Activated naive CD8-positive, alpha-beta T cell (primary cell): ENCODE measurements at regions not wholly inside any gene's neighbourhood (a gene's known extent, or its start where the extent isn't known, plus 50 kb on each side); places are given as distances from the start of the nearest gene placed in this dataset.
"Not testable (repeated sequence)": the region's sequence is repeated elsewhere in the genome, so short reads cannot be mapped to it uniquely, and the experiment has no call there.

Experiments
- H3K27ac Mint-ChIP-seq: one replicate; pipeline ENCODE4 v1.8.0; 2021; ENCODE audit warnings: mixed read lengths
- H3K27me3 Mint-ChIP-seq: one replicate; pipeline ENCODE4 v1.8.0; 2021; ENCODE audit warnings: mixed read lengths
- H3K36me3 Mint-ChIP-seq: one replicate; pipeline ENCODE4 v1.8.0; 2021; ENCODE audit warnings: mixed read lengths
- H3K4me1 Mint-ChIP-seq: one replicate; pipeline ENCODE4 v1.8.0; 2021; ENCODE audit warnings: low read depth, mixed read lengths
- H3K4me3 Mint-ChIP-seq: one replicate; pipeline ENCODE4 v1.8.0; 2021; ENCODE audit warnings: mild to moderate bottlenecking, mixed read lengths
- H3K9me3 Mint-ChIP-seq: one replicate; pipeline ENCODE4 v1.8.0; 2021; ENCODE audit warnings: low read depth, mixed read lengths

- Mint-ChIP-seq H3K4me1 (peaks cover 9% of the 10 kb centered on the region), H3K36me3 (peaks cover 4% of the 10 kb centered on the region), H3K9me3 (peaks cover 5% of the 10 kb centered on the region), H3K27ac (no peak overlapping the region), H3K27me3 (no peaks in the 10 kb centered on the region), H3K4me3 (no peak overlapping the region)
Measured at GRCh38 chr17:14604591-14605266, 303.8 kb downstream of the HS3ST3B1 start.

GRCh38 chr17:14596224-14596623 is 295.3 kb downstream of the HS3ST3B1 start:
- Mint-ChIP-seq H3K9me3 (no peaks in the 10 kb centered on the region), H3K27ac (no peak overlapping the region), H3K36me3 (peaks cover 5% of the 10 kb centered on the region), H3K4me3 (no peak overlapping the region), H3K4me1 (peaks cover 18% of the 10 kb centered on the region), H3K27me3 (peaks cover 4% of the 10 kb centered on the region)

- Mint-ChIP-seq H3K27ac (no peak overlapping the region), H3K27me3 (peaks cover 4% of the 10 kb centered on the region), H3K36me3 (peaks cover 5% of the 10 kb centered on the region), H3K4me3 (no peak overlapping the region), H3K4me1 (peaks cover 18% of the 10 kb centered on the region), H3K9me3 (no peaks in the 10 kb centered on the region)
Measured at GRCh38 chr17:14595656-14596055, 294.8 kb downstream of the HS3ST3B1 start.

GRCh38 chr17:14594690-14595089 is 293.8 kb downstream of the HS3ST3B1 start:
- Mint-ChIP-seq H3K27ac (no peak overlapping the region), H3K36me3 (peaks cover 2% of the 10 kb centered on the region), H3K4me3 (no peak overlapping the region), H3K27me3 (peaks cover 4% of the 10 kb centered on the region), H3K9me3 (no peaks in the 10 kb centered on the region), H3K4me1 (peaks cover 18% of the 10 kb centered on the region)

- Mint-ChIP-seq H3K4me1 (peaks cover 18% of the 10 kb centered on the region), H3K4me3 (no peak overlapping the region), H3K27me3 (peaks cover 3% of the 10 kb centered on the region), H3K9me3 (no peaks in the 10 kb centered on the region), H3K36me3 (peaks cover 2% of the 10 kb centered on the region), H3K27ac (no peak overlapping the region)
Measured at GRCh38 chr17:14593956-14594355, 293.1 kb downstream of the HS3ST3B1 start.

- Mint-ChIP-seq H3K9me3 (no peaks in the 10 kb centered on the region), H3K36me3 (no peaks in the 10 kb centered on the region), H3K4me3 (no peak overlapping the region), H3K27ac (no peak overlapping the region), H3K27me3 (no peaks in the 10 kb centered on the region), H3K4me1 (peaks cover 10% of the 10 kb centered on the region)
Measured at GRCh38 chr17:14590459-14591250, 289.8 kb downstream of the HS3ST3B1 start.

GRCh38 chr17:14585099-14585498 is 284.2 kb downstream of the HS3ST3B1 start:
- H3K36me3 Mint-ChIP-seq = no peaks in the 10 kb centered on the region
- H3K9me3 Mint-ChIP-seq = no peaks in the 10 kb centered on the region
- H3K27ac Mint-ChIP-seq = no peak overlapping the region
- no peaks in the 10 kb centered on the region for H3K27me3 Mint-ChIP-seq
- H3K4me1 Mint-ChIP-seq = no peaks in the 10 kb centered on the region
- no peak overlapping the region for H3K4me3 Mint-ChIP-seq

- H3K27ac Mint-ChIP-seq = no peak overlapping the region
- H3K36me3 Mint-ChIP-seq = no peaks in the 10 kb centered on the region
- no peaks in the 10 kb centered on the region for H3K27me3 Mint-ChIP-seq
- no peaks in the 10 kb centered on the region for H3K9me3 Mint-ChIP-seq
- H3K4me3 Mint-ChIP-seq = no peak overlapping the region
- H3K4me1 Mint-ChIP-seq = no peaks in the 10 kb centered on the region
Measured at GRCh38 chr17:14582996-14583395, 282.1 kb downstream of the HS3ST3B1 start.

GRCh38 chr17:14581186-14581830 is 280.4 kb downstream of the HS3ST3B1 start:
- no peaks in the 10 kb centered on the region for H3K36me3 Mint-ChIP-seq
- H3K9me3 Mint-ChIP-seq = no peaks in the 10 kb centered on the region
- no peak overlapping the region for H3K4me3 Mint-ChIP-seq
- no peaks in the 10 kb centered on the region for H3K4me1 Mint-ChIP-seq
- no peak overlapping the region for H3K27ac Mint-ChIP-seq
- H3K27me3 Mint-ChIP-seq = peaks cover 1% of the 10 kb centered on the region

- H3K4me1 Mint-ChIP-seq = no peaks in the 10 kb centered on the region
- no peak overlapping the region for H3K27ac Mint-ChIP-seq
- no peaks in the 10 kb centered on the region for H3K36me3 Mint-ChIP-seq
- no peak overlapping the region for H3K4me3 Mint-ChIP-seq
- no peaks in the 10 kb centered on the region for H3K9me3 Mint-ChIP-seq
- H3K27me3 Mint-ChIP-seq = peaks cover 1% of the 10 kb centered on the region
Measured at GRCh38 chr17:14580499-14580898, 279.6 kb downstream of the HS3ST3B1 start.

GRCh38 chr17:14579716-14580115 is 278.8 kb downstream of the HS3ST3B1 start:
- no peak overlapping the region for H3K27ac Mint-ChIP-seq
- H3K27me3 Mint-ChIP-seq = peaks cover 1% of the 10 kb centered on the region
- H3K36me3 Mint-ChIP-seq = no peaks in the 10 kb centered on the region
- no peak overlapping the region for H3K4me3 Mint-ChIP-seq
- H3K9me3 Mint-ChIP-seq = no peaks in the 10 kb centered on the region
- no peaks in the 10 kb centered on the region for H3K4me1 Mint-ChIP-seq

- Mint-ChIP-seq H3K27me3 (peaks cover 1% of the 10 kb centered on the region), H3K27ac (no peak overlapping the region), H3K4me3 (no peak overlapping the region), H3K36me3 (no peaks in the 10 kb centered on the region), H3K9me3 (no peaks in the 10 kb centered on the region), H3K4me1 (no peaks in the 10 kb centered on the region)
Measured at GRCh38 chr17:14575471-14575953, 274.6 kb downstream of the HS3ST3B1 start.

GRCh38 chr17:14560325-14560724 is 259.4 kb downstream of the HS3ST3B1 start:
- H3K27me3 Mint-ChIP-seq, H3K27ac Mint-ChIP-seq, H3K9me3 Mint-ChIP-seq, H3K36me3 Mint-ChIP-seq, H3K4me3 Mint-ChIP-seq: not testable (repeated sequence)
- H3K4me1 Mint-ChIP-seq = peaks cover 15% of the 10 kb centered on the region

GRCh38 chr17:14559264-14560119 is 258.6 kb downstream of the HS3ST3B1 start:
- Mint-ChIP-seq H3K9me3 (no peaks in the 10 kb centered on the region), H3K4me1 (peaks cover 15% of the 10 kb centered on the region), H3K27me3 (no peaks in the 10 kb centered on the region), H3K4me3 (no peak overlapping the region), H3K27ac (no peak overlapping the region), H3K36me3 (no peaks in the 10 kb centered on the region)
